GM12873 (cell line): ENCODE measurements at regions not wholly inside any gene's neighbourhood (a gene's known extent, or its start where the extent isn't known, plus 50 kb on each side); places are given as distances from the start of the nearest gene placed in this dataset.

Source experiments
- CTCF ChIP-seq: IDR thresholded peaks from 2 replicates; pipeline ENCODE4 v1.5.1; 2012; ENCODE audit warnings: low read depth, mild to moderate bottlenecking, moderate library complexity, low read length, control low read depth; ENCODE audit not compliant: insufficient read depth; ENCODE audit errors: missing control alignments

- TF ChIP-seq CTCF: no peak
Measured at GRCh38 chr2:208978946-208979345, 444.9 kb upstream of the MAP2 start.

GRCh38 chr2:208980321-208980720, 443.5 kb upstream of the MAP2 start:
- TF ChIP-seq CTCF: no peak

GRCh38 chr2:208982831-208983230, 441.0 kb upstream of the MAP2 start:
- TF ChIP-seq CTCF: no peak

DNA sequence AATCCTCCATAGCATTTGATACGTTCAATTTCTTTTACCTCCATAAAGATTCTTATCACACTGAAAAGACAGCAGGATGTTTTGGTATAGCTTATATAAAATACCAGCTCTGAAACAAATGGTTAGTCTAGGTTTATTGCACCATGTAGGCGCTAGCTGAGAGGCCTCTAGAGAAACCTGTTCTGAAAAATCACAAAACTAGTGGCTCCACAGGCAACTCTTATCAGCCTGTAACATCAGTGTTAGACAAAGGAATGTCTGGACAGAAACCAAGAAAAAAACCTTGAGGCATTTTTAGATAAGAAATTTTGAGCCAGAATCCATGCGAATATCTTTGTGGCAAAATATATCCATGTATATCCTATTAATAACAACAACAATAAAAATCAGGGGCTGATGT, 440.4 kb upstream of the MAP2 start:
- TF ChIP-seq CTCF: no peak

GRCh38 chr2:208984376-208985090, 439.3 kb upstream of the MAP2 start:
- TF ChIP-seq CTCF: no peak

GRCh38 chr2:208985644-208986043, 438.2 kb upstream of the MAP2 start:
- TF ChIP-seq CTCF: no peak

GRCh38 chr2:208990716-208991115, 433.1 kb upstream of the MAP2 start:
- TF ChIP-seq CTCF: no peak
